Esophagus squamous epithelium (tissue), 5 donors: ENCODE measurements at regions not wholly inside any gene's neighbourhood (a gene's known extent, or its start where the extent isn't known, plus 50 kb on each side); places are given as distances from the start of the nearest gene placed in this dataset.

Experiments
- DNase-seq: peaks from one replicate; lab custom pipeline; 2025; lab: John Stamatoyannopoulos, UW
- H3K27ac ChIP-seq, 4 donors: fragments of 200-600 bp; sonication (generic); one replicate each; pipeline ENCODE4 v1.5.1; 2016 to 2019; ENCODE audit warnings: mild to moderate bottlenecking in 1 of 4
- H3K27me3 ChIP-seq, 4 donors: fragments of 200-600 bp; sonication (generic); 1 replicate in 3 of 4; 2 replicates in 1 of 4; pipeline versions ENCODE4 v1.5.1 to v1.6.0; 2017 to 2021; ENCODE audit warnings: antibody characterized with exemption in 1 of 4
- H3K36me3 ChIP-seq, 3 donors: fragments of 200-600 bp; sonication (generic); one replicate each; pipeline ENCODE4 v1.5.1; 2016 to 2019
- H3K4me1 ChIP-seq, 3 donors: fragments of 200-600 bp; sonication (generic); one replicate each; pipeline ENCODE4 v1.5.1; 2017 to 2019
- H3K4me3 ChIP-seq, 4 donors: fragments of 200-600 bp; sonication (generic); 1 replicate in 3 of 4; 2 replicates in 1 of 4; pipeline ENCODE4 v1.5.1; 2016 to 2019; ENCODE audit warnings: mild to moderate bottlenecking in 2 of 4, moderate library complexity in 1 of 4
- H3K9me3 ChIP-seq, 3 donors: fragments of 200-600 bp; sonication (generic); one replicate each; pipeline ENCODE4 v1.5.1; 2016 to 2019
- POLR2A ChIP-seq, 4 donors: fragments of 450-650 bp; IDR thresholded peaks; one replicate each; pipeline ENCODE4 v1.6.1; 2017; ENCODE audit warnings: antibody characterized with exemption in 4 of 4, mild to moderate bottlenecking in 4 of 4, moderate library complexity in 3 of 4
- WGBS, 2 donors: methylation state at CpG; one replicate each; pipeline ENCODE4 v1.1.5; 2018; 5-methylcytosine and 5-hydroxymethylcytosine counted together
- intact Hi-C: fragments of 100-400 bp; cut with DNase I; formaldehyde crosslinking; loops from one replicate; pipeline ENCODE4 v1.15.0; 2022
- TF ChIP-seq, protein P1 (sequence below), 6 experiments: fragments of 450-650 bp in 4 of 6; fragments of 200-600 bp in 2 of 6; sonication (generic) in 2 of 6; IDR thresholded peaks; one replicate each; pipeline ENCODE4 v1.5.1; 2016 to 2019; ENCODE audit warnings: antibody characterized with exemption in 6 of 6, mild to moderate bottlenecking in 4 of 6, moderate library complexity in 4 of 6
- donor health status: DM: yes; HTN: yes; CAD: no.

DNA sequence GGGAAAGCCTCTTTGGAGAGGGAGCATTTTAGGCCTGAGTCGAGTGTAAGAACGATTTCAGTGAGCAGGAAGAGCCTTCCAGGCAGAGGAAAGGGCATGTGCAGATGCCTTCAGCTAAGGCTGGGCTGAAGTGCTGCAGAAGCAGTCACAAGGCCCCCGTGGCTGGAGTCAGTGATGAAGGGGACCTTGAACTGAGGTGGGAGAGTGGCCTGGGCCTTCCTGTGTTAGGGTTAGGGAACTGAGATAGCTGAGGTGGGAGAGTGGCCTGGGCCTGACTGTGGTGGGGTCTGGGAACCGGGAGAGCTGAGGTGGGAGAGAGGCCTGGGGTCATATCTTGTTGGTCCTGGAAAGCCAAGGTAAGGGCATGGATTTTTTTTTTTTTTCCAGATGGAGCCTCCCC is 50.9 kb upstream of the ETV3 start:
- intact Hi-C loops = no loop called here
- WGBS, 2 donors = 72 to 85% methylated on average over 3 to 4 of the region's 4 CpGs
- no peak overlapping the region for H3K4me3 ChIP-seq
- DNase-seq = no peak
- TF ChIP-seq POLR2A (IDR thresholded peaks at IDR 0.05) = no peak
- TF ChIP-seq, protein P1, sequence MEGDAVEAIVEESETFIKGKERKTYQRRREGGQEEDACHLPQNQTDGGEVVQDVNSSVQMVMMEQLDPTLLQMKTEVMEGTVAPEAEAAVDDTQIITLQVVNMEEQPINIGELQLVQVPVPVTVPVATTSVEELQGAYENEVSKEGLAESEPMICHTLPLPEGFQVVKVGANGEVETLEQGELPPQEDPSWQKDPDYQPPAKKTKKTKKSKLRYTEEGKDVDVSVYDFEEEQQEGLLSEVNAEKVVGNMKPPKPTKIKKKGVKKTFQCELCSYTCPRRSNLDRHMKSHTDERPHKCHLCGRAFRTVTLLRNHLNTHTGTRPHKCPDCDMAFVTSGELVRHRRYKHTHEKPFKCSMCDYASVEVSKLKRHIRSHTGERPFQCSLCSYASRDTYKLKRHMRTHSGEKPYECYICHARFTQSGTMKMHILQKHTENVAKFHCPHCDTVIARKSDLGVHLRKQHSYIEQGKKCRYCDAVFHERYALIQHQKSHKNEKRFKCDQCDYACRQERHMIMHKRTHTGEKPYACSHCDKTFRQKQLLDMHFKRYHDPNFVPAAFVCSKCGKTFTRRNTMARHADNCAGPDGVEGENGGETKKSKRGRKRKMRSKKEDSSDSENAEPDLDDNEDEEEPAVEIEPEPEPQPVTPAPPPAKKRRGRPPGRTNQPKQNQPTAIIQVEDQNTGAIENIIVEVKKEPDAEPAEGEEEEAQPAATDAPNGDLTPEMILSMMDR (IDR thresholded peaks at IDR 0.05) = no peak
- H3K27ac ChIP-seq = no peak overlapping the region
- no peaks in the 10 kb centered on the region for H3K4me1 ChIP-seq
- H3K27me3 ChIP-seq = peaks cover 0 to 40% (median 0%) of the 10 kb centered on the region in 4 donors
- H3K36me3 ChIP-seq = no peaks in the 10 kb centered on the region
- no peaks in the 10 kb centered on the region for H3K9me3 ChIP-seq
